Gastrocnemius medialis (tissue), 4 donors: ENCODE measurements at regions not wholly inside any gene's neighbourhood (a gene's known extent, or its start where the extent isn't known, plus 50 kb on each side); places are given as distances from the start of the nearest gene placed in this dataset.

Experiments
- CTCF ChIP-seq, 5 experiments: fragments of 450-650 bp in 3 of 5; fragments of 200-600 bp in 2 of 5; sonication (generic) in 2 of 5; IDR thresholded peaks in 4 of 5; conservative IDR thresholded peaks in 1 of 5; 1 replicate in 4 of 5; 2 replicates in 1 of 5; pipeline ENCODE4 v1.5.1; 2016 to 2019; ENCODE audit warnings: antibody characterized with exemption in 5 of 5, mild to moderate bottlenecking in 3 of 5, moderate library complexity in 3 of 5
- POLR2A ChIP-seq, 2 donors: fragments of 450-650 bp; IDR thresholded peaks; one replicate each; pipeline ENCODE4 v1.6.1; 2017; ENCODE audit warnings: antibody characterized with exemption in 2 of 2, mild to moderate bottlenecking in 2 of 2, moderate library complexity in 2 of 2

GRCh38 chr15:54772663-54773062, 424.1 kb downstream of the RSL24D1 start:
- TF ChIP-seq CTCF (IDR thresholded peaks at IDR 0.05 in 4 of 5, conservative IDR thresholded peaks at IDR 0.05 in 1 of 5) (no peak), POLR2A (IDR thresholded peaks at IDR 0.05) (no peak)
